Ovary (tissue), 3 donors: ENCODE measurements at regions not wholly inside any gene's neighbourhood (a gene's known extent, or its start where the extent isn't known, plus 50 kb on each side); places are given as distances from the start of the nearest gene placed in this dataset.

Experiments used
- POLR2A ChIP-seq: fragments of 450-650 bp; IDR thresholded peaks from one replicate; pipeline ENCODE4 v1.6.1; 2017; ENCODE audit warnings: antibody characterized with exemption, mild to moderate bottlenecking, moderate library complexity
- TF ChIP-seq, protein P1 (sequence below), 3 donors: fragments of 450-650 bp in 2 of 3; fragments of 200-600 bp in 1 of 3; IDR thresholded peaks; one replicate each; pipeline versions ENCODE4 v1.5.1 to v1.8.0; 2016 to 2022; ENCODE audit warnings: antibody characterized with exemption in 3 of 3, mild to moderate bottlenecking in 1 of 3
- donor health status: DM: no; HTN: no; CAD: no.

DNA sequence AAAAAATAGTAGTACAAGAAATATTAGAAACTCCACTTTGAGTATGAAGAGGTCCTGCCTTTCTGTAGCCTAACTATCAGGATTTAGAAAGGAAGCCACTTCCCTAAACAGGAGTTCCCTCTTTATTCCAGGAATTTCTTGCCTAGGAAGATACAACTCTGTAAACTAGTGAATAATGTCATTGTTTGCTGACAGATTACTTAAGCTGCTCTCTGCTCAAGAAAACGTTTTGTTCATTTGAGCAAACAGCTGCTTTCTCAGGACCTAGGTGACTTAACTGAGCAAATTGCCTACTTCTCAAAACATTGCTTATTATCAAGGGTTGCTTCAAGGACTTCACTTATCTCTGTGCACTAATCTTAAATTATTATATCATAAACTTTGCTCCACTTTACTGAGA, 1419.4 kb upstream of the SLC10A2 start:
- TF ChIP-seq, protein P1, sequence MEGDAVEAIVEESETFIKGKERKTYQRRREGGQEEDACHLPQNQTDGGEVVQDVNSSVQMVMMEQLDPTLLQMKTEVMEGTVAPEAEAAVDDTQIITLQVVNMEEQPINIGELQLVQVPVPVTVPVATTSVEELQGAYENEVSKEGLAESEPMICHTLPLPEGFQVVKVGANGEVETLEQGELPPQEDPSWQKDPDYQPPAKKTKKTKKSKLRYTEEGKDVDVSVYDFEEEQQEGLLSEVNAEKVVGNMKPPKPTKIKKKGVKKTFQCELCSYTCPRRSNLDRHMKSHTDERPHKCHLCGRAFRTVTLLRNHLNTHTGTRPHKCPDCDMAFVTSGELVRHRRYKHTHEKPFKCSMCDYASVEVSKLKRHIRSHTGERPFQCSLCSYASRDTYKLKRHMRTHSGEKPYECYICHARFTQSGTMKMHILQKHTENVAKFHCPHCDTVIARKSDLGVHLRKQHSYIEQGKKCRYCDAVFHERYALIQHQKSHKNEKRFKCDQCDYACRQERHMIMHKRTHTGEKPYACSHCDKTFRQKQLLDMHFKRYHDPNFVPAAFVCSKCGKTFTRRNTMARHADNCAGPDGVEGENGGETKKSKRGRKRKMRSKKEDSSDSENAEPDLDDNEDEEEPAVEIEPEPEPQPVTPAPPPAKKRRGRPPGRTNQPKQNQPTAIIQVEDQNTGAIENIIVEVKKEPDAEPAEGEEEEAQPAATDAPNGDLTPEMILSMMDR (IDR thresholded peaks at IDR 0.05): no peak
- TF ChIP-seq POLR2A: no peak
